ENCODE measurements at regions not wholly inside any gene's neighbourhood (a gene's known extent, or its start where the extent isn't known, plus 50 kb on each side); places are given as distances from the start of the nearest gene placed in this dataset.

DNA sequence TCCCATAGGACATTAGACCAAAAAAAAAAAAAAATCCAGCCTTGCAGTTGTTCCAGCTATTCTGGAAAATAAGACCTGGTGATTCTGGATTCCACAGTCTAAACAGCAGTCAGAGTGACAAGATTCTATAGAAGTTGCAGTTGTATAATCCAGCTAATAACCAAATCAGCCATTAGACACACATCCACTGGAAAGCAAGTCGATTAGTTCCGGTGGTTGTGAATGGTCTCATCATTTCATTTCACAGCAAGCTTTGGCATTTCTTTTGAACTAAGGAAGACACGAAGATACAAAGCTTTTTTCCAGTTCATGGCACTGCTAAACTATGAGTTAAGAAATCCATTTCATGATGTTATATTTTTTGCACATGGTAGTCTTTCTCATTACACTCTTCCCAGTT lies 54.4 kb upstream of the FAM89A start:
- Histone ChIP-seq H3K4me3 (ENCODE audit: low read depth, low read length, poor library complexity, severe bottlenecking) (no peak overlapping the region), H3K4me2 (ENCODE audit: low read length) (no peak overlapping the region), H3K9me2 (ENCODE audit: insufficient read depth, low read length) (no peaks in the 10 kb centered on the region), H3K36me3 (ENCODE audit: insufficient read depth, low read length) (no peaks in the 10 kb centered on the region), H3K4me1 (ENCODE audit: insufficient read depth, low read length, poor library complexity, severe bottlenecking) (no peaks in the 10 kb centered on the region), H2AFZ (ENCODE audit: low read length) (no peak overlapping the region), H3K27ac (ENCODE audit: low read depth, low read length, poor library complexity, severe bottlenecking) (no peak overlapping the region), H4K20me1 (ENCODE audit: insufficient read depth, low read length) (no peaks in the 10 kb centered on the region), H3K9me3 (ENCODE audit: low read length) (no peaks in the 10 kb centered on the region), H3K79me2 (ENCODE audit: insufficient read depth, low read depth, low read length) (no peaks in the 10 kb centered on the region)
- BruUV-seq (replicated peaks), result no TSS peak
- no peak for TF ChIP-seq EZH2phosphoT487 (IDR thresholded peaks at IDR 0.05; ENCODE audit: borderline replicate concordance, low read depth, low read length)
- TF ChIP-seq, protein P1, sequence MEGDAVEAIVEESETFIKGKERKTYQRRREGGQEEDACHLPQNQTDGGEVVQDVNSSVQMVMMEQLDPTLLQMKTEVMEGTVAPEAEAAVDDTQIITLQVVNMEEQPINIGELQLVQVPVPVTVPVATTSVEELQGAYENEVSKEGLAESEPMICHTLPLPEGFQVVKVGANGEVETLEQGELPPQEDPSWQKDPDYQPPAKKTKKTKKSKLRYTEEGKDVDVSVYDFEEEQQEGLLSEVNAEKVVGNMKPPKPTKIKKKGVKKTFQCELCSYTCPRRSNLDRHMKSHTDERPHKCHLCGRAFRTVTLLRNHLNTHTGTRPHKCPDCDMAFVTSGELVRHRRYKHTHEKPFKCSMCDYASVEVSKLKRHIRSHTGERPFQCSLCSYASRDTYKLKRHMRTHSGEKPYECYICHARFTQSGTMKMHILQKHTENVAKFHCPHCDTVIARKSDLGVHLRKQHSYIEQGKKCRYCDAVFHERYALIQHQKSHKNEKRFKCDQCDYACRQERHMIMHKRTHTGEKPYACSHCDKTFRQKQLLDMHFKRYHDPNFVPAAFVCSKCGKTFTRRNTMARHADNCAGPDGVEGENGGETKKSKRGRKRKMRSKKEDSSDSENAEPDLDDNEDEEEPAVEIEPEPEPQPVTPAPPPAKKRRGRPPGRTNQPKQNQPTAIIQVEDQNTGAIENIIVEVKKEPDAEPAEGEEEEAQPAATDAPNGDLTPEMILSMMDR (conservative IDR thresholded peaks at IDR 0.05; ENCODE audit: low read length), result no peak
- ChIA-PET CTCF (ENCODE audit: unreplicated experiment) (no interaction called here), POLR2A (interaction anchor here (0.6 kb wide), 1 partner anchor 160 kb away, joined by 3 read pairs; no protein-coding TSS in a partner anchor)
- intact Hi-C loops (cut with micrococcal nuclease; ENCODE audit: unreplicated experiment), result no loop called here
- DNase-seq (ENCODE audit: low spot score), result no peak

DNA sequence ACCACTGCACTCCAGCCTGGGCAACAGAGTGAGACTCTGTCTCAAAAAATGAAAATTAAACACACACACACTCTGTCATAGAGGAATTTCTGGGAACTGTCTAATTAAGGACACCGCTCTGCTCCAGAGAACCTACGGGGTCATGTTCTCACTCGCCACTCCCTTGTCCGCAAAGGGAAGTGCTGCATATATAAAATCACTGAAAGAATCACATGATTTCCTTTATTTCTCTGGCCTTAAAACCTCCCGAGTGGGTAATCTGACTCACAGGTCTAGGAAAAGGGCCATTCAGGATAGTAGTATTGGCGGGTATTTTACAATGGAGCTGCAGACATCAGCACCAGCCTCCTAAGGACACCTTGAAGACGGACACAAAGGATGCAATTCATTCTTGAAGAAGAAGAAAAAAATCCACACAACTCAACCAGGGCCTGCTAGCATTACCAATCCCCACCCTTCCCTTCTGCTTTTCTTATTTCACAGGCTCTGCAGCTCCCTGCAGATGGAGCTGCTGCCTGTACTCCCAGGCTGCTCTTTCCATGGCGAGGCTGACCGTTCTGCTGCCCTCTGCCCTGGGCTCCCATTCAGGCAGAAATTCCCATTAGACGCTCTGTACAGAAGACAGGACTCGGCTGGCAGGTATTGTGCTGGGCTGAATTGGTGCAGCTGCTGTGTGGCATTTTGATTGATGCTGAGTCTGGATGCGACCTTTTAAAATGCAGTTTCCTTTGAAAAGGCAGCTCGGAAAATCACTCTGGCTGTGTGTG lies 53.3 kb upstream of the FAM89A start:
- no peaks in the 10 kb centered on the region for H4K20me1 ChIP-seq (ENCODE audit: insufficient read depth, low read length)
- intact Hi-C loops (cut with micrococcal nuclease; ENCODE audit: unreplicated experiment), result no loop called here
- TF ChIP-seq, protein P1 (conservative IDR thresholded peaks at IDR 0.05; ENCODE audit: low read length), result no peak
- no peak for TF ChIP-seq EZH2phosphoT487 (IDR thresholded peaks at IDR 0.05; ENCODE audit: borderline replicate concordance, low read depth, low read length)
- H3K27ac ChIP-seq (ENCODE audit: low read depth, low read length, poor library complexity, severe bottlenecking), result no peak overlapping the region
- POLR2A ChIA-PET, result interaction anchor here (0.5 to 0.6 kb wide), 2 partner anchors 161 to 467 kb away, joined by 3 read pairs; no protein-coding TSS in a partner anchor
- no peaks in the 10 kb centered on the region for H3K79me2 ChIP-seq (ENCODE audit: insufficient read depth, low read depth, low read length)
- no peak for DNase-seq (ENCODE audit: low spot score)
- H3K36me3 ChIP-seq (ENCODE audit: insufficient read depth, low read length), result no peaks in the 10 kb centered on the region
- H2AFZ ChIP-seq (ENCODE audit: low read length), result no peak overlapping the region
- no peaks in the 10 kb centered on the region for H3K4me1 ChIP-seq (ENCODE audit: insufficient read depth, low read length, poor library complexity, severe bottlenecking)
- no peaks in the 10 kb centered on the region for H3K9me3 ChIP-seq (ENCODE audit: low read length)
- no peak overlapping the region for H3K4me2 ChIP-seq (ENCODE audit: low read length)
- BruUV-seq (replicated peaks), result no TSS peak
- H3K4me3 ChIP-seq (ENCODE audit: low read depth, low read length, poor library complexity, severe bottlenecking), result no peak overlapping the region
- CTCF ChIA-PET (ENCODE audit: unreplicated experiment), result no interaction called here
- no peaks in the 10 kb centered on the region for H3K9me2 ChIP-seq (ENCODE audit: insufficient read depth, low read length)

DNA sequence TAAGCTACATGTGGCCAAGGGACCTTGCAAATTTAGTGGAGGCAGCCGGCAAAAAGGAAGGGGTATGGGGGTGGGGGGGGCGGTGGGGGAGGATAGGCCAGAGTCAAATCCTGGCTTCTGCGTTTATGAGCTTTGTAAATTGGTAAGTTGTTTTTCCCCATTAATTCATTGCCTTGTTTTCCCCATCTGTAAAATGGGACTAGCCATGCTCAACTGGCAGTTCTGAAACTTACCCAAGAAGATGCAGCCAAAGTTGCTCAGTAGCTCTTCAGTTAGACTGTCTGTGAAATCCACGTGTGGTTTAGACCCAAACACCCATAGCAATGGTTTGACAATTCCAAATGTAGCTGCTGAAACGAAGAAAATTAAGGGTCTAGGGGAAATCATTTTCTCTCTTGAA lies 52.3 kb upstream of the FAM89A start:
- no TSS peak for BruUV-seq (replicated peaks)
- no peaks in the 10 kb centered on the region for H3K4me1 ChIP-seq (ENCODE audit: insufficient read depth, low read length, poor library complexity, severe bottlenecking)
- H3K9me3 ChIP-seq (ENCODE audit: low read length), result no peaks in the 10 kb centered on the region
- H3K9me2 ChIP-seq (ENCODE audit: insufficient read depth, low read length), result no peaks in the 10 kb centered on the region
- H3K27ac ChIP-seq (ENCODE audit: low read depth, low read length, poor library complexity, severe bottlenecking), result no peak overlapping the region
- intact Hi-C loops (cut with micrococcal nuclease; ENCODE audit: unreplicated experiment), result no loop called here
- DNase-seq (ENCODE audit: low spot score), result no peak
- H4K20me1 ChIP-seq (ENCODE audit: insufficient read depth, low read length), result no peaks in the 10 kb centered on the region
- H2AFZ ChIP-seq (ENCODE audit: low read length), result no peak overlapping the region
- ChIA-PET CTCF (ENCODE audit: unreplicated experiment) (no interaction called here), POLR2A (interaction anchor here (0.6 to 1.1 kb wide), 3 partner anchors 16 to 614 kb away, joined by 3 to 4 read pairs (median 3); no protein-coding TSS in a partner anchor)
- no peaks in the 10 kb centered on the region for H3K36me3 ChIP-seq (ENCODE audit: insufficient read depth, low read length)
- H3K4me3 ChIP-seq (ENCODE audit: low read depth, low read length, poor library complexity, severe bottlenecking), result no peak overlapping the region
- H3K79me2 ChIP-seq (ENCODE audit: insufficient read depth, low read depth, low read length), result no peaks in the 10 kb centered on the region
- H3K4me2 ChIP-seq (ENCODE audit: low read length), result no peak overlapping the region
- TF ChIP-seq, protein P1 (conservative IDR thresholded peaks at IDR 0.05; ENCODE audit: low read length), result no peak
- TF ChIP-seq EZH2phosphoT487 (IDR thresholded peaks at IDR 0.05; ENCODE audit: borderline replicate concordance, low read depth, low read length), result no peak

Data from OCI-LY7 (cell line).